GM18951 (cell line): ENCODE measurements at regions not wholly inside any gene's neighbourhood (a gene's known extent, or its start where the extent isn't known, plus 50 kb on each side); places are given as distances from the start of the nearest gene placed in this dataset.

ENCODE experiments used
- POLR2A ChIP-seq: IDR thresholded peaks from 4 replicates; pipeline ENCODE4 v1.6.1; 2011; ENCODE audit warnings: mild to moderate bottlenecking; ENCODE audit not compliant: insufficient read length, insufficient read depth; ENCODE audit errors: extremely low read depth
- in situ Hi-C: fragments of 300-500 bp; cut with MboI; formaldehyde crosslinking; loops from one replicate; pipeline ENCODE4 v1.12.0; 2022; ENCODE audit warnings: low sequenced_read_pairs, mixed read lengths, inconsistent platforms; ENCODE audit not compliant: unreplicated experiment

DNA sequence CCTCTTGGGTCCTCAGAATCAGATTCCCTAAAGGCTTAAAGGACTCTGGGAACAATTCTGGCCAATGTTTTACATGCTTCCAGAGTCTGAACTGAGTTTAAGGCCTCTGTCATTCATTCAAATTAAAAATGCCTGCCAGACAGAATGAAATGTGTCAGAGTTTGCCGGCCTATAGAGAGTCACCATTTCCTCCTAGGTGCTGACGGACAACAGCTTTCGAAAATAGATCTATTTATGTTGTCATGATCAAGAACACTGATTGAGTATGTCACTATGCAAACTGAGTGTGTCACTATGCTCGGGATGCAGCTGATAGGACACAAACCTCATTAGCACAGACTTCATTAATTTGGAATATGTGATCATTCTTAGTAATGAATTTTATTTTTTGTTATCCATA, 151.4 kb upstream of the TMCC3 start:
- in situ Hi-C loops: no loop called here
- TF ChIP-seq POLR2A: no peak

DNA sequence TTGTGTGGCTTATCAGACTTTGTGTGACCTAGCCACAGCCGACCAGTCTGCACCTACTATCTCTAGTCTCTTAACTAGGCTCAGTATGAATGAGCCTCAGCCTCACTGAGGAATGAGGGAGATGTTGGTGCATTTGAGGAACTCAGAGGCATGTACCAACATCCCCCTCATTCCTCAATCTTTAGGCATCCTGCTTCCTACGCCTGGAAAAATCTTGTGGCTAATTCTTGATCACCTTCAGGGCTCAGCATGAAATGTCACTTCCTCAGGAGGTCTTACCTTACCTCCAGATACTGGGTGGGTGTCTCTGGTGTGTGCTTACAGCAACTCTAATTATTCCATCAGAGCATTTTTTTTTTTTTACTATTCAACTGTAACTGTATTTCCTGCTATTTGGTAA, 148.8 kb upstream of the TMCC3 start:
- no peak for TF ChIP-seq POLR2A
- in situ Hi-C loops: no loop called here

DNA sequence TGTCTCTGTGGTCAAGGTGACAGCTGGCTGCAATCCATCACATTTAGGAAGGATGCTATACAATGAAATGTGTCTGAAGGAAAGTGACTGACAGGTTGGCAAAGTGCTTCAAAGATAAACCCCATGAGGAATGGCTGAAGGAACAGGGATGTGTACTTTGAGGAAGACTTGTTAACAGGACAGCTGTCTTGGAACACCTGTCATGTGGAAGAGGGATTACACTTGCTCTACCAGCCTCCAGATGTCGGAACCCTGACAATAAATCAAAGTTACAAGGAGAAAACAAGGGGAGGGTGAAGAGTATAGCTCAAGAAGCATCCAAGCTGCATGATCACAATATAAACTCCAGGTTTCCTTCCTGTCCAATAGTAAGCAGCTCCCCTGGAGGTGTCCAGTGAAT, 147.8 kb upstream of the TMCC3 start:
- no peak for TF ChIP-seq POLR2A
- in situ Hi-C loops: no loop called here

DNA sequence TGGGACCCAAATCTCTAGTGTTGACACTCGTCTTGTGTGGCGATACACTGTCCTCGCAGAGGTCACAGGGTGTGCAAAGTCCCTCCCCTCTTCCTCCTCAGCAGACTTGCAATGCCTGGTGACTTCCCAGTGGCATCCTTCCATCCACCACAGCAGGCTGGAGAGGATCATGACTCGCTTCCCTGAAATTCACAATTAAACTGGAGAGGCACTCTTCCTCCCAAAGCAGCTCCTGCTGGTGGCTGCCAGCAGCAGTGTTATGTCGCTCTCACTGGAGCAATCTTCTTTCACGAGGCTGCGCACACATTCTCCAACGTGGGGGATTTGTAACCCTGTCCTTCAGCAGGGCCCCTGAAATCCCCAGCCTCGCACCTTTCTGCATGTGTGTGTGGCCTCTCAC, 145.2 kb upstream of the TMCC3 start:
- in situ Hi-C loops: no loop called here
- no peak for TF ChIP-seq POLR2A

DNA sequence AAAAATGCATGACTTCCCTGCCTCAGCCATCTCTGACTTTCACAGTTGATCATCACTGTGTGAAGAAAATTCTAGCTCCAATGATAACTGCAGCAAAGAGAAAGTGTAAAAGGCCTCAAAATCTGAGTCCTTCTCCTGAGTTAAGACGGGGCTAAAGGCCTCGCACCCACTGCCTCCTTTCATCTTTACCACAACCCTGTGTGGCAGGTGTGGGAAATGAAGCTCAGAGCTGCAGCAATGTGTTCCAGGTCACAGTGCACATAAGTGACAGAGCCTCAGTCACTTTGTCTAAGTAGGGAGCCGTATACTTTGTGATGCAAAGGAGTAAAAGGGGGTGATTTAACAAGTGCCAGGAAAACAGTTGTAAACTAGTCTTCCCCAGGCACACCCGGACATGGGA, 144.7 kb upstream of the TMCC3 start:
- no peak for TF ChIP-seq POLR2A
- in situ Hi-C loops: no loop called here

DNA sequence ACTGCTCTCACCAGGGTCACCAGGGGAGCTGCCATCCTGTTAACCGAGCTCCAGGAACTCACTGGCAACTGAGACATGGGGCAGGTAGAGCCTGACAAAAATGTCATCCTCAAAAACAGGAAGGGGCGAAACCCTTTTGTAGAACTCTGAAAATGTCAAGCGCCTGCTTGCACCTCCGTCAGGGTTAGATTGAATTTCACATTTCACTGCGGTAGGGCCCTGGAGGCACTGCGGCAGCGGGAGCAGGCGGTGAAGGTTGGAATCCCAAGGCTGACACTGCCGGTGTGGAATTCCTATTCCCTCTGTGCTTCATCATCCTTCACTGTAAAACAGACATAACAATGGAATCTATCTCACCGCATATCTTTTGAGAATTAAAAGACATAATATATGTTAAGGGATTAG, 142.8 kb upstream of the TMCC3 start:
- in situ Hi-C loops: no loop called here
- TF ChIP-seq POLR2A: no peak

DNA sequence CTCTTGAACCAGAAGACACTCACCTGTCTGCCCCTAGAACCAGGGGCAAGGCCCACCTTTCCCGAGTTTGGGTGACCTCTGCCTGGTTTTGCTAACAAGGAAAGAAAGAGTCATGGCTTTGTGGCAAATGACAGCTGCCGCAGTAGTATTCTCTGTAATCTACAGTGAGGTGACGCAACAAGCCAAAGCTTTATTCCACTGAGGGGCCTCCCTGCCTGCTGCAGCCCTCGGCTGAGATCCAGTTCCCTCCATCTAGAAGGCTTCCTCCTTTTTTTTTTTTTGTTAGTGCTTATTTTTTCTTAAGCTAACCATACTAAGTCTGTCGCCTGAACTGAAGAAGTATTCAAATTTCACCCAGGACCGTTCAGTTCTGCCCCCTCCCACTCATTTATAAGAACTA, 142.3 kb upstream of the TMCC3 start:
- in situ Hi-C loops: no loop called here

DNA sequence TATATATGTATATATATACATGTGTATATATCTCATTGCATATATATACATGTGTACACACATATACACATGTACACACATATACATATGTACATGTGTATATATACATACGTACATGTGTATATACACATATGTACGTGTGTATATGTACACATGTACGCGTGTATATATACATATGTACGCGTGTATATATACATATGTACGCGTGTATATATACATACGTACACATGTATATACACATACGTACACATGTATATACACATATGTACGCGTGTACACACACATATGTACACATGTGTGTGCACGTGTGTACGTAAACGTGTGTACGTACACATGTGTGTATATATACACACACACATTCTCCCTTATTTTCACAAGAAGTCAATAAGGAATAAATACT, 141.6 kb upstream of the TMCC3 start:
- no peak for TF ChIP-seq POLR2A
- in situ Hi-C loops: no loop called here

More for the DNA sequence above, 142.3 kb upstream of the TMCC3 start:
- TF ChIP-seq POLR2A: no peak

DNA sequence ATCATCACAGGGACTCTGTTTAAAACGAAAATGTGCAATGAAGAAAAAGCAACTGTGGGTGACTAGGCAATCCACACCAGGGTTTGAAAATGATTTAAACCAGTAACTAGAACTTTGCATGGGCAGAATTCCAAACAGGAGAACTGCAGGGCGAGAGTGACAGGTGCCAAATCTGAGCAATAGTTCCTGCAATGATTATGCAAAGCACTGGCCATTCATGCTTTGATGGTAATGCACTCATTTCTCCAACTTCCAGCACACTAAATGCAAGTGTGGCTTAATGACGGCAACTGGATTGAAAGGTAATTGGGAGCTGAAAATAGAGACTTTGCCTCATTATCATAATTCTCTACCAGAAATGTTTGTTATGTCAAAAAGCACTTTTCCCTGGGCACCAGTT, 140.5 kb upstream of the TMCC3 start:
- TF ChIP-seq POLR2A: no peak
- in situ Hi-C loops: no loop called here

DNA sequence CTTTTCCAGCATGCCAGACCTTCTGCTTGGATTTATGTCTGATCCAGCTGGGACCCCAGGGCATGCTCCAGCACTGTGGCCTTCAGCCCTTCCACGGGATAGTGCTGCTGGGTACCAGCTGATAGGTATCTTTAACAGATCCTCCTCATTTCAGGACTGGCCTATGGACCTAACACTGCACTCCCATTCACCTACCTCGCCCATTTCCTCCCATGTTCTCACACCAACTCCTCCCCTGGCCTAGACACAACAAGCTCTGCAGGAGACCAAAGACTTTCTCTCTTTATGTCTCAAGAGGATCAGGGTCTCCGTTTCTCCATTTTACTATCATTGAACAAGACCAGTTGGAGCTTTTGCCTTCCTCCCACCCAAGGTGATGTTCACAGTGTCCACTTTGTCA, 140.0 kb upstream of the TMCC3 start:
- in situ Hi-C loops: no loop called here
- TF ChIP-seq POLR2A: no peak

DNA sequence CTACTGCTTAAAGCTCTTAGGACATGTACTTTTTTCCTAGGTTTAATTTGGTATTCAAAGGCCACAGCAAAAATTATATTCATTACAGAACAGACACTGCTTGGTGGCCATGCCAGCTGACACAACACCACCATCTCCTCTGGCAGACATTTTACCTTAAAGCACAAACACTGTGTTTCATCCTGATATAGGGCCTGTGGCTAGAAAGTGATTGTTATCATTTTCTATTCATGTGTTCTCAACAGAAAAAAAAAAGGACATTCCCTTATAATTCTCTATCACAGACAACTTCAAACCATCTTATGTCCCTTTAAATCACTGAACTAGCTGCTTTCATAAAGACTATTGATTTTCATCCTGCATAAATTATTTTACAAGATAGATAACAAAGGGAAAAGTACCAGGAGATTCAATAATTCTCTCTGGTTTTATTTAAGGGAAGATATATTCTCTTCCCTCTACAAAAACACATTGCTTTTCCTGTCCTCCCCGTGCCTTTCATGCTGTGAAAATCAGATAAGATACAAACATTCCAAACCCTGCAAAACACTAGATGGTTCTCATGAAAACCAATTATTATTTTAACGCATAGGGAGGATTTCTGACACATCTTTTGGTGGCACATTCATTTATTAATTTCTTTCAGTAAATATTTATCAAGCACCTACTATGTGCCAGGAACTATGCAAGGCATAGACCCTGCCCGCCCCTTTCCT, 139.3 kb upstream of the TMCC3 start:
- in situ Hi-C loops: no loop called here
- no peak for TF ChIP-seq POLR2A

DNA sequence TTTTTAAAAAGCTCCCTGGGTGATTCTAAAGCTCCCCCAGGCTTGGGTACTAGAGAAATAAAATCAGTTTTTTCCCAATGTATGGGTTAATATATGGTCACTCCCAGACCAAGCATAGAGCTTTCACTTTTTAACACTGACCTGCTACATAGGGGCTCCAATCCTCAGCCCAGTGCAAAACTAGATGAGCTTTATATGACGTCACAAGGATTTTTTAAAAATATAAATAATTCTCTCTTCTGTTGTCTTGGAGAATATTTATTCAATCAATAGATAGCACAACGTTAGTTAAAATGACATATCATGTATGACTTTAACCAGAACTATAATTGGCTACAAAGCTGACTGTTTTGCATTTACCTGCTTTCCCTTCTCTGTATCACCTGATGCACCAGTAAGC, 137.9 kb upstream of the TMCC3 start:
- in situ Hi-C loops: no loop called here
- TF ChIP-seq POLR2A: no peak

DNA sequence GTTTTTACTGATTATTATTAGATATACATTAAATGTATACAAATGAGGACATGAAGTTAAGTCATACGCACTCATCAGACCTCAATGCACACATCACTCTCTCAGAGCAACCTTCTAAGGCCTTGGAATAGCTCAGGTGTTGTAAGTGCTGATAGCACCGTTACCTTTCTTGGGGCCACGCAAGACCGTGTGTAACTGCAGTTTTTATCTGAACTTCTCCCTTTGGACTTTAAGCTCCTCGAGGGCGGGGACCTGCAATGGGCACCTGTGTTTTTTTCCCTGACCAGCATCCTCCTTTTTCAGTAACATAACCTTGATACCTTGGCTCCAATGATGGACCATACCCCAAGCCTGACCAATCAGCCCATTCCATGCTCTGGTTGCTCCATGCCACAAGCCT, 136.5 kb upstream of the TMCC3 start:
- in situ Hi-C loops: no loop called here
- TF ChIP-seq POLR2A: no peak

DNA sequence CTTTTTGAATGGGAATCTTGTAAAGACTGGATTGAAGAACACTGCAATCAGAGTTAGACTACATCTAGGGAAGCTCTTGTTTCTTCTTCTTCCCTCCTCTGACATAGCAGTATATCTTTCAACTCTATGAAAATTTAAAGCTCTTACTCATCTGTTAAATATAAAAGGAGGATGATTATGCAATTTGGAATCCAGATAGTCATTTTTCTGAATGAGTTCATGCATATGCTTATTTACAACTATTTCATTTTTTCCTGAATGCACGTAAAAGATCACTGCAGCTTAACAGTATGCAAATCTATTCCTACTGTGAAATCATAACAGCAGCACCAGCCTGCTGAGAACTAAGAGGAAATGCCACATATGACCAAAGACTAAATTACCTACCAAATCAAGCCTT, 133.5 kb upstream of the TMCC3 start:
- in situ Hi-C loops: no loop called here
- no peak for TF ChIP-seq POLR2A

DNA sequence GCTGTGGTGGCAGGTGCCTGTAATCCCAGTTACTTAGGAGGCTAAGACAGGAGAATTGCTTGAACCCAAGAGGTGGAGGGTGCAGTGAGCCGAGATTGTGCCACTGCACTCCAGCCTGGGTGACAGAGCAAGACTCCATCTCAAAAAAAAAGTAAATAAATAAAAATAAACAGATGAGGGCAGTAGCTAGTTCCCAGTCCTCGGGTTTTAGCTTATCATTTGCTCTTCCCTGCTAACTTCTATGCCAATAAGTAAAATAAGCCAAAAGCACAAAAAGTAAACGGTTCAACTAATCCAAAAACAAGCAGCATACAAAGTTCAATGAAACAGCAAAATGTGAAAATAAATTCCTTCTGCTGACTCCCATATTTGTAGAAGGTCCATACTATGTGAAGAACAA, 133.0 kb upstream of the TMCC3 start:
- in situ Hi-C loops: no loop called here
- no peak for TF ChIP-seq POLR2A
